OCI-LY3 (cell line): ENCODE measurements at regions not wholly inside any gene's neighbourhood (a gene's known extent, or its start where the extent isn't known, plus 50 kb on each side); places are given as distances from the start of the nearest gene placed in this dataset.
"Not testable (repeated sequence)": the region's sequence is repeated elsewhere in the genome, so short reads cannot be mapped to it uniquely, and the experiment has no call there.

Experiments used
- H2AFZ ChIP-seq: fragments of 200-600, 300-600 bp; shearing (Covaris generic); 2 replicates; pipeline ENCODE4 v1.6.0; 2014; ENCODE audit warnings: antibody characterized with exemption, low read depth, low read length
- H3K27ac ChIP-seq: fragments of 200-600, 300-600 bp; sonication (generic); 2 replicates; pipeline ENCODE4 v1.5.1; 2014; ENCODE audit warnings: mild to moderate bottlenecking, low read length, moderate library complexity, mixed read lengths
- H3K27me3 ChIP-seq: fragments of 200-600, 300-600 bp; sonication (generic); 2 replicates; pipeline ENCODE4 v1.6.1; 2014; ENCODE audit warnings: low read depth, low read length, mixed read lengths
- H3K36me3 ChIP-seq: fragments of 200-600, 300-600 bp; sonication (generic); replicated peaks from 2 replicates; pipeline ENCODE3; 2014; ENCODE audit warnings: low read depth, low read length, mixed read lengths
- H3K4me1 ChIP-seq: fragments of 300-600, 200-600 bp; sonication (generic); 2 replicates; pipeline ENCODE4 v1.6.1; 2014; ENCODE audit warnings: low read length, mixed read lengths
- H3K4me2 ChIP-seq: fragments of 200-600, 300-600 bp; sonication (generic); 2 replicates; pipeline ENCODE4 v1.6.1; 2014; ENCODE audit warnings: low read length, mixed read lengths
- H3K4me3 ChIP-seq: fragments of 300-600, 200-600 bp; sonication (generic); 2 replicates; pipeline ENCODE4 v1.5.1; 2014; ENCODE audit warnings: antibody characterized with exemption, mild to moderate bottlenecking, low read length, moderate library complexity
- H3K79me2 ChIP-seq: fragments of 300-600, 200-600 bp; shearing (Covaris generic); 2 replicates; pipeline ENCODE4 v1.6.1; 2014; ENCODE audit warnings: mild to moderate bottlenecking, low read length, mixed read lengths
- H3K9ac ChIP-seq: fragments of 300-600, 200-600 bp; shearing (Covaris generic); 2 replicates; pipeline ENCODE4 v1.6.0; 2014; ENCODE audit warnings: mild to moderate bottlenecking, low read length, moderate library complexity
- H3K9me3 ChIP-seq: fragments of 200-600, 300-600 bp; shearing (Covaris generic); 2 replicates; pipeline ENCODE4 v1.6.1; 2014; ENCODE audit warnings: low read length, mixed read lengths; ENCODE audit not compliant: insufficient read depth
- H4K20me1 ChIP-seq: fragments of 200-600, 300-600 bp; sonication (generic); 2 replicates; pipeline ENCODE4 v1.6.1; 2016; ENCODE audit warnings: low read length, mixed read lengths; ENCODE audit not compliant: insufficient read depth
- EZH2phosphoT487 ChIP-seq: fragments of 200-600 bp; shearing (Covaris generic); IDR thresholded peaks from 2 replicates; pipeline ENCODE4 v1.6.1; 2018; ENCODE audit warnings: antibody characterized with exemption, mixed run types, low read depth
- TF ChIP-seq, protein P1 (sequence below): fragments of 200-600, 300-600 bp; sonication (generic); IDR thresholded peaks from 2 replicates; pipeline ENCODE4 v1.5.1; 2014; ENCODE audit warnings: antibody characterized with exemption, low read length, low read depth

DNA sequence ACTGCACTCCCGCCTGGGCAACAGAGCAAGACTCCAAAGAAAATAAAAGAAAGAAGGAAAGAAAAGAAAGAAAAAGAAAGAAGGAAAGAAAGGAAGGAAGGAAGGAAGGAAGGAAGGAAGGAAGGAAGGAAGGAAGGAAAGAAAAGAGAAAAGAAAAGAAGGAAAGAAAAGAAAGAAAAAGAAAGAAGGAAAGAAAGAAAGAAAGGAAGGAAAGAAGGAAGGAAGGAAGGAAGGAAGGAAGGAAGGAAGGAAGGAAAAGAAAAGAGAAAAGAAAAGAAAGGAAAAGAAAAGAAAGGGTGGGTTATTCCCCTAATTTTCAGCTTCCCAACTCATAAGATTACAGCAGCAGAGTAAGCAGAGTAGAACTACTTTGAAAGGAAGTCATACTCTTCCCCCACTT is 64.4 kb downstream of the TMEM200C start:
- not testable (repeated sequence) for H3K9ac ChIP-seq, H3K79me2 ChIP-seq, H2AFZ ChIP-seq, H3K36me3 ChIP-seq, H3K9me3 ChIP-seq, H3K27ac ChIP-seq, H3K4me2 ChIP-seq, H3K27me3 ChIP-seq, H4K20me1 ChIP-seq, H3K4me1 ChIP-seq, H3K4me3 ChIP-seq

DNA sequence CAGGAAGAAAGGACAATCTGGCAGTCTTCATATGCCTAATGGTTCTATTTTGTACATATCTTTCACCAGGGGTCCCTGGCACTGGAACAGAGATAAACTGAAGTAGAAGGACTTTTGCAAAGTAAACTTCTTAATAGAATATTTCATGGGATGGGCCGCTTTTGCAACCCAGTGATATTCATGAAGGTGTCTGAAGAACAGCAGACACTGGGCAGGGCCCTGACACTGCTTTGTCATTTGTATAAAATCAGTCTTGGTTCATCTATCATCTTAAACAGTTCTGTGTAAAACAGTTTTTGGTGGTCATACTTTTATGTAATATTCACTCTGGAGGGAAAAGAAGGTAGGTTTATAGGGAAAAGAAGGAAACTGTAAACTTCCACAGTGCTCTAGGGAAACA is 66.4 kb downstream of the TMEM200C start:
- Histone ChIP-seq H2AFZ (no peak overlapping the region), H3K79me2 (no peaks in the 10 kb centered on the region), H4K20me1 (no peaks in the 10 kb centered on the region), H3K27me3 (no peaks in the 10 kb centered on the region), H3K4me2 (no peak overlapping the region), H3K9ac (no peak overlapping the region), H3K4me3 (no peak overlapping the region), H3K9me3 (no peaks in the 10 kb centered on the region), H3K4me1 (no peaks in the 10 kb centered on the region), H3K27ac (no peak overlapping the region), H3K36me3 (no peaks in the 10 kb centered on the region)
- TF ChIP-seq EZH2phosphoT487 = no peak
- TF ChIP-seq, protein P1, sequence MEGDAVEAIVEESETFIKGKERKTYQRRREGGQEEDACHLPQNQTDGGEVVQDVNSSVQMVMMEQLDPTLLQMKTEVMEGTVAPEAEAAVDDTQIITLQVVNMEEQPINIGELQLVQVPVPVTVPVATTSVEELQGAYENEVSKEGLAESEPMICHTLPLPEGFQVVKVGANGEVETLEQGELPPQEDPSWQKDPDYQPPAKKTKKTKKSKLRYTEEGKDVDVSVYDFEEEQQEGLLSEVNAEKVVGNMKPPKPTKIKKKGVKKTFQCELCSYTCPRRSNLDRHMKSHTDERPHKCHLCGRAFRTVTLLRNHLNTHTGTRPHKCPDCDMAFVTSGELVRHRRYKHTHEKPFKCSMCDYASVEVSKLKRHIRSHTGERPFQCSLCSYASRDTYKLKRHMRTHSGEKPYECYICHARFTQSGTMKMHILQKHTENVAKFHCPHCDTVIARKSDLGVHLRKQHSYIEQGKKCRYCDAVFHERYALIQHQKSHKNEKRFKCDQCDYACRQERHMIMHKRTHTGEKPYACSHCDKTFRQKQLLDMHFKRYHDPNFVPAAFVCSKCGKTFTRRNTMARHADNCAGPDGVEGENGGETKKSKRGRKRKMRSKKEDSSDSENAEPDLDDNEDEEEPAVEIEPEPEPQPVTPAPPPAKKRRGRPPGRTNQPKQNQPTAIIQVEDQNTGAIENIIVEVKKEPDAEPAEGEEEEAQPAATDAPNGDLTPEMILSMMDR = no peak

GRCh38 chr18:5825663-5826062 is 69.7 kb downstream of the TMEM200C start:
- H3K9me3 ChIP-seq = no peaks in the 10 kb centered on the region
- TF ChIP-seq EZH2phosphoT487 = no peak
- TF ChIP-seq, protein P1 = no peak
- H3K79me2 ChIP-seq = no peaks in the 10 kb centered on the region
- no peak overlapping the region for H3K4me3 ChIP-seq
- no peak overlapping the region for H3K9ac ChIP-seq
- no peak overlapping the region for H3K27ac ChIP-seq
- H3K27me3 ChIP-seq = no peaks in the 10 kb centered on the region
- H3K4me2 ChIP-seq = no peak overlapping the region
- no peak overlapping the region for H2AFZ ChIP-seq
- H3K4me1 ChIP-seq = no peaks in the 10 kb centered on the region
- no peaks in the 10 kb centered on the region for H4K20me1 ChIP-seq
- no peaks in the 10 kb centered on the region for H3K36me3 ChIP-seq

DNA sequence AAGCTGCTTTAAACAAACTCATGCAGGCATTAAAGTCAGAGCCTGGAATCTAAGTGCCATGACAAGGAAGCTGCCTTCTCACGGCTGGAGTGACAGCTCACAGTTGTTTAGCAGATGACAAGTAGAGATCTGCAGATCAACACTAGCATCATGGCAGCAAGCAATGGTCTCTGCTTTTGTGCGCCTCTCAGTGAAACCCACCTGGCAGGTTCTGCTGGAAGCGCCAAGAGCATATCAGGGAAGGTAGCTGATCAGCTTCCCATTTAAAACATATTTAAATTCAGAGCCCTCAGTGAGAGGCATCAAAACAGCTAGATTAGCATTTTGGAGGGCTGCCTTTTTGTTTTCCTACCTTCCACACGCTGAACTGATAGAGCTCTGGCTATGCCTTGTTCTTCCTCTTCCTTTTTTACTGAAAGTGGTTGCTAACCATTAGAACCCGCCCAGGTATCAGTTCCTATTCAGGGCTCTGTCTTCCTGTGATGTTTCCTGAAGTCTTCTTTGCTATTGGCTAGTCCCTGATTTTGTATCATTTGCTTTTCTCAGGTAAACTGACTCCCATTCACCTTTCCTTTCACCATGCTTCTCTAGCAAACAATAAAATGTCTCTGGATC is 70.8 kb downstream of the TMEM200C start:
- H3K27me3 ChIP-seq = no peaks in the 10 kb centered on the region
- H2AFZ ChIP-seq = no peak overlapping the region
- no peaks in the 10 kb centered on the region for H3K4me1 ChIP-seq
- no peak for TF ChIP-seq EZH2phosphoT487
- TF ChIP-seq, protein P1 = no peak
- H3K79me2 ChIP-seq = no peaks in the 10 kb centered on the region
- H3K36me3 ChIP-seq = no peaks in the 10 kb centered on the region
- H3K27ac ChIP-seq = no peak overlapping the region
- H3K9ac ChIP-seq = no peak overlapping the region
- no peaks in the 10 kb centered on the region for H3K9me3 ChIP-seq
- no peak overlapping the region for H3K4me3 ChIP-seq
- H4K20me1 ChIP-seq = no peaks in the 10 kb centered on the region
- no peak overlapping the region for H3K4me2 ChIP-seq

- H3K4me2 ChIP-seq = no peak overlapping the region
- TF ChIP-seq EZH2phosphoT487 = no peak
- TF ChIP-seq, protein P1 = no peak
- H3K27me3 ChIP-seq = no peaks in the 10 kb centered on the region
- H4K20me1 ChIP-seq = no peaks in the 10 kb centered on the region
- no peaks in the 10 kb centered on the region for H3K36me3 ChIP-seq
- no peaks in the 10 kb centered on the region for H3K9me3 ChIP-seq
- H3K79me2 ChIP-seq = no peaks in the 10 kb centered on the region
- no peak overlapping the region for H3K27ac ChIP-seq
- no peak overlapping the region for H3K4me3 ChIP-seq
- no peak overlapping the region for H3K9ac ChIP-seq
- H2AFZ ChIP-seq = no peak overlapping the region
- H3K4me1 ChIP-seq = no peaks in the 10 kb centered on the region
Observed at GRCh38 chr18:5817816-5818215, 77.5 kb downstream of the TMEM200C start.
